Brain microvascular endothelial cell (primary cell): ENCODE measurements at regions not wholly inside any gene's neighbourhood (a gene's known extent, or its start where the extent isn't known, plus 50 kb on each side); places are given as distances from the start of the nearest gene placed in this dataset.

Source experiments
- DNase-seq: peaks from one replicate; pipeline ENCODE4 v3.0.0-alpha.2; 2020
- H3K27ac ChIP-seq: fragments of 250-450 bp; sonication (Bioruptor Pico); 2 replicates; pipeline ENCODE4 v1.5.1; 2020; ENCODE audit warnings: mild to moderate bottlenecking, moderate library complexity
- H3K27me3 ChIP-seq: fragments of 250-450 bp; sonication (Bioruptor Pico); replicated peaks from 2 replicates; pipeline ENCODE4 v1.5.1; 2020; ENCODE audit warnings: mild to moderate bottlenecking
- H3K36me3 ChIP-seq: fragments of 250-450 bp; sonication (Bioruptor Pico); replicated peaks from 2 replicates; pipeline ENCODE4 v1.5.1; 2020; ENCODE audit warnings: mild to moderate bottlenecking
- H3K4me3 ChIP-seq: 2 replicates; pipeline ENCODE4 v1.5.1; 2011; ENCODE audit warnings: low read depth, mild to moderate bottlenecking, control low read depth, low read length, moderate library complexity
- in situ Hi-C: cut with HindIII; loops from 2 replicates; pipeline ENCODE4 v1.10.0; 2017; ENCODE audit warnings: low sequenced_read_pairs, low pct_ligation_motif_present
- TF ChIP-seq, protein P1 (sequence below): IDR thresholded peaks from 2 replicates; pipeline ENCODE4 v1.5.1; 2011; ENCODE audit warnings: low read depth, mild to moderate bottlenecking, moderate library complexity, low read length, control low read depth, inconsistent platforms; ENCODE audit errors: missing control alignments

DNA sequence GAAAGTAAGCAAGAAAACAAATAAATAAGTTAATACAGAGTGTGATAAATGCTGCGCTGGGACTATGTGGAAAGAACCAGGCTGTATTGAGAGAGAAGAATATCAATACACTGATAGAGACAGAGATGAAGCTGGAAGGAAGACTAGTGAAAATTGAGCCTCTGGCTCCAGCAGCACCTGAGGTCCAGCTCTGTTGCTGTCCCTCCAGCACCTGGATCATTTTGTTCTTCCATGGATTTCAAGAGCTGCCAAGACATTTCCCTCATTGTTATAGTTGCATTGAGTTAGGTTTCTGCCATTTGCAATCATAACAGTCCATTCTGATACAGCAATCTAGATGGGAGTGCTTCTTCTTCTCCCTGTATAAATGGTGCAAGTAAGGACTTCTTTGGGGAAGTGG is 242.7 kb upstream of the FGGY start:
- TF ChIP-seq, protein P1, sequence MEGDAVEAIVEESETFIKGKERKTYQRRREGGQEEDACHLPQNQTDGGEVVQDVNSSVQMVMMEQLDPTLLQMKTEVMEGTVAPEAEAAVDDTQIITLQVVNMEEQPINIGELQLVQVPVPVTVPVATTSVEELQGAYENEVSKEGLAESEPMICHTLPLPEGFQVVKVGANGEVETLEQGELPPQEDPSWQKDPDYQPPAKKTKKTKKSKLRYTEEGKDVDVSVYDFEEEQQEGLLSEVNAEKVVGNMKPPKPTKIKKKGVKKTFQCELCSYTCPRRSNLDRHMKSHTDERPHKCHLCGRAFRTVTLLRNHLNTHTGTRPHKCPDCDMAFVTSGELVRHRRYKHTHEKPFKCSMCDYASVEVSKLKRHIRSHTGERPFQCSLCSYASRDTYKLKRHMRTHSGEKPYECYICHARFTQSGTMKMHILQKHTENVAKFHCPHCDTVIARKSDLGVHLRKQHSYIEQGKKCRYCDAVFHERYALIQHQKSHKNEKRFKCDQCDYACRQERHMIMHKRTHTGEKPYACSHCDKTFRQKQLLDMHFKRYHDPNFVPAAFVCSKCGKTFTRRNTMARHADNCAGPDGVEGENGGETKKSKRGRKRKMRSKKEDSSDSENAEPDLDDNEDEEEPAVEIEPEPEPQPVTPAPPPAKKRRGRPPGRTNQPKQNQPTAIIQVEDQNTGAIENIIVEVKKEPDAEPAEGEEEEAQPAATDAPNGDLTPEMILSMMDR, result no peak
- Histone ChIP-seq H3K27ac (no peak overlapping the region), H3K4me3 (no peak overlapping the region), H3K36me3 (no peaks in the 10 kb centered on the region), H3K27me3 (no peaks in the 10 kb centered on the region)
- no peak for DNase-seq
- in situ Hi-C loops, result no loop called here

DNA sequence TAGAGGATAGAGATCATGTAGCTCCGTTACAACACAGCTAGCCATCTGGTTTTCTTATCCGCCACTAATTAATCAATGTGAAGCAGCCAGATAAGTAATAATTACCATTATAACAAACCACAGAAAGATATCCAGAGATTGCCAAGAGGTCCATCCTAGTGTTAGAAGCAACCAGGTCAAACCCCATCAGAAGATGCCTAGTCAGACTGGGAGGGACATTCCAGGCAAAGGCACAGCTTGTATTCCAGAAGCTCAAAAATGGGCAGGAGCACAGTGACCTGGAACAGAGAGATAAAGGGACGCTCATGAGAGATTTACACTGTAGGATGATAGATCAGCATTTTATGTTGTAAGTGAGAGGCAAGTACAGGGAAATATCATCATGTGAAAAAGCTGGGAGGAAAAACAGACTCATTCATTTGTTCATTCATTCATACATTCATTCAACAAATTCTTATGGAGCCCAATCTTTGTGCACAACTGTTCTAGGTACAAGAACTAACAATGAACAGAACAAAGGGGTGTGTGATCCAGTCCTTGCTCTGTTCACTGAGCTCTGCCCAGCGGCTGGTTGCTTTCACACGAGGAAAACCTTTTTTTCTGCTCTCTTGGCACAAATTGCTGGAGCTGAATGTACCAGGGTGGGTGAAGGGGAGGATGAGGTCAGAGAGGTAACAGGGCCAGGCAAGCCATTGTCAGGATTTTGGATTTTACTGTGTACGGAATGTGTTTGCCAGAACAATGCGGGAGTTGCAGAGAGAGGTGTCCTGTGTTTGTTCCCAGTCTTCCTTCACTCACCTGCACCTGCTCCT is 240.8 kb upstream of the FGGY start:
- H3K27me3 ChIP-seq, result no peaks in the 10 kb centered on the region
- no peak for DNase-seq
- H3K36me3 ChIP-seq, result no peaks in the 10 kb centered on the region
- no peak overlapping the region for H3K4me3 ChIP-seq
- no peak overlapping the region for H3K27ac ChIP-seq
- TF ChIP-seq, protein P1, result no peak
- in situ Hi-C loops, result no loop called here

DNA sequence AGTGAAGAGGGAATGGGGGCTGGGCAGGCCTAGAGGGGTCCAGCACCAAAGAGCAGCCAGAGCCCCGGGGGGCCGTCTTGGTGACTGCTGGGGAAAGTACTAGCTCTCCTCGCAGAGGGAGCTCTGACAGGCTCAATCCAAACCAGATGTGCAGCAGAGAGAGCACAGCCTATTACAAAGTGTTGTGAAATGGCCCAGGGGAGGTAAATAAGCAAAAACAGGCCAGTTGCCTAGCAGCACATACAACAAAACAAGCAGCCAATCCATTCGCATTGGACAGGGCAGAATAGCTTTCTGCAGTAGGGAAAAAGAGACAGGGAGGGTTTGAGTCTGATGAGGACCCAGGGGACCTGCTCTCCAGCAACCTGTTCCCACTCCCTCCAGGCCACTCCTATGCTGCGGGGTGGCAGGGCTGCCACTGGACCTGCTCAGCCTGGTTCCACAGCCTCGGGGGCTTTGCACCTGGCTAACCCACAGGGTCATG is 239.6 kb upstream of the FGGY start:
- DNase-seq, result peak; percentile 90
- Histone ChIP-seq H3K27me3 (no peaks in the 10 kb centered on the region), H3K36me3 (no peaks in the 10 kb centered on the region), H3K27ac (peak overlapping the region; percentile 40), H3K4me3 (no peak overlapping the region)
- TF ChIP-seq, protein P1, result peak; percentile 30
- in situ Hi-C loops, result no loop called here

DNA sequence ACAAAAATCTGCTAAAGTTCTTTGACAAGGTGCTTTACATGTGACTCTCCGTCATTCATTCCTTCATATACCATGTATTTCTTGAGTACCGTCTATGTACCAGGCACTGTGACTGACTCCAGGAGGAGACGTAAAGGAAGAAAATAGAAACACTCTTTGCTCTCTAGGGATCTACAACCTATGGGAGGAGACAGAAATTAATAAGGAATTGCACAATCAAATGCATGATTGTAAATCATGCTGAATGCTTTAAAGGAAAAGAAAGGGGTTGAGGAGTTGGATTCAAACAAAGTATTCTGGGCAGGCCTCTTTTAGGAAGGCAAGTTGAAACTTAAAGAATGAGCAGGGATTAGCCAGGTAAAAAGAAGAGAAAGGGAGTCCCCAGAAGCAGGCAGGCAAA is 239.1 kb upstream of the FGGY start:
- H3K27me3 ChIP-seq, result no peaks in the 10 kb centered on the region
- no peak for DNase-seq
- no peaks in the 10 kb centered on the region for H3K36me3 ChIP-seq
- in situ Hi-C loops, result no loop called here
- H3K27ac ChIP-seq, result no peak overlapping the region
- no peak overlapping the region for H3K4me3 ChIP-seq
- TF ChIP-seq, protein P1, result no peak

DNA sequence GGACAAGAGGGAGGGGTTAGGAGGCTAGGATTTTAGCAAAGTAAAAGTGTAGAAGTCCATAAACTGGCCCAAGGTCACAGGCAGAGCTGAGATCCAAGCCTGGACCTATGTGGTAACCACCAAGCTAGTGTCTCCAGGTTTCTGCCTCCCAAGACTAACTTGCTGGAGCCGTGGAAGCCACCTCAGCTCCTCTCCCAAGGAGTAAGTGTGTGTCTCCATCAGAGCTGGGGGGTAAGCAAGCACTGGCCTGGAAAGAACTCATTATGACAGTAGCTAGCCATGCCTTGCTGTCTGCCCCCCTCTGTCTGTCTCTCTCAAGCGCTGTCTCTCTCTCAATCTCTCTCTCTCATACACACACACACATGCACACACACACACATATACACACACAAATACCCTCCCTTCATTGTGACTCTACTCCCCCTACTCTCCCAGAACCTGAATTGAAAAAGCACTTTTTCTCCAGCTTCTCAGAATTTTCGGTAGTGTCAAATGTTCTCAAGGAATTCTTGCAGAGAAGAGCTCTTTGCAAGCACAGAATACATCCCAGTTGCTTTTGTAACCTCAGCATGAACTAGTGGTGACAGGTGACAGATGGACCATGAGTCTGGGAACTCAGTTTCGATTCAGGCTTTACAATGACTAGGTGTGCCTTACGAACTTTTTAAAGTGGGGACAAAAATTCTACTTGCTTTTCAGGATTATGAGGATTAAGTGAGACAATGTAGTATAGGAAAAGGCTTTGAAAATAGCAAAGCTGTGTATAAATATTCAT is 238.0 kb upstream of the FGGY start:
- Histone ChIP-seq H3K4me3 (no peak overlapping the region), H3K27me3 (no peaks in the 10 kb centered on the region), H3K36me3 (no peaks in the 10 kb centered on the region), H3K27ac (no peak overlapping the region)
- DNase-seq, result no peak
- in situ Hi-C loops, result no loop called here
- TF ChIP-seq, protein P1, result no peak
